SIG-M5 treated with dmso at 0.1 percent for 504 hours (cell line): ENCODE measurements at regions not wholly inside any gene's neighbourhood (a gene's known extent, or its start where the extent isn't known, plus 50 kb on each side); places are given as distances from the start of the nearest gene placed in this dataset.
"Not testable (repeated sequence)": the region's sequence is repeated elsewhere in the genome, so short reads cannot be mapped to it uniquely, and the experiment has no call there.

Experiments used
- DNase-seq: peaks from one replicate; lab custom pipeline; 2025; ENCODE audit not compliant: unreplicated experiment; lab: John Stamatoyannopoulos, UW

GRCh38 chr17:33560871-33561270 lies 267.8 kb upstream of the ASIC2 start:
- DNase-seq, result no peak

GRCh38 chr17:33561569-33562334 lies 268.7 kb upstream of the ASIC2 start:
- DNase-seq, result no peak

GRCh38 chr17:33562792-33563191 lies 269.7 kb upstream of the ASIC2 start:
- no peak for DNase-seq

- no peak for DNase-seq
Observed at GRCh38 chr17:33564146-33564545, 271.1 kb upstream of the ASIC2 start.

GRCh38 chr17:33567223-33567622 lies 274.1 kb upstream of the ASIC2 start:
- no peak for DNase-seq

GRCh38 chr17:33572615-33573014 lies 279.5 kb upstream of the ASIC2 start:
- no peak for DNase-seq

- no peak for DNase-seq
Observed at GRCh38 chr17:33574942-33575445, 281.9 kb upstream of the ASIC2 start.

GRCh38 chr17:33579740-33580139 lies 286.6 kb upstream of the ASIC2 start:
- not testable (repeated sequence) for DNase-seq

GRCh38 chr17:33580215-33580614 lies 287.1 kb upstream of the ASIC2 start:
- DNase-seq, result no peak

GRCh38 chr17:33582661-33583060 lies 289.6 kb upstream of the ASIC2 start:
- DNase-seq, result no peak

GRCh38 chr17:33583518-33584417 lies 290.7 kb upstream of the ASIC2 start:
- no peak for DNase-seq

- no peak for DNase-seq
Observed at GRCh38 chr17:33593991-33594390, 300.9 kb upstream of the ASIC2 start.

GRCh38 chr17:33595828-33596227 lies 302.7 kb upstream of the ASIC2 start:
- no peak for DNase-seq

GRCh38 chr17:33596899-33597298 lies 303.8 kb upstream of the ASIC2 start:
- DNase-seq, result no peak

GRCh38 chr17:33598797-33599196 lies 305.7 kb upstream of the ASIC2 start:
- no peak for DNase-seq

GRCh38 chr17:33602981-33603380 lies 309.9 kb upstream of the ASIC2 start:
- DNase-seq, result no peak

- DNase-seq, result no peak
Observed at GRCh38 chr17:33603789-33604188, 310.7 kb upstream of the ASIC2 start.

GRCh38 chr17:33611532-33611931 lies 318.4 kb upstream of the ASIC2 start:
- DNase-seq, result no peak

GRCh38 chr17:33615861-33616260 lies 322.8 kb upstream of the ASIC2 start:
- no peak for DNase-seq

- no peak for DNase-seq
Observed at GRCh38 chr17:33623841-33624240, 330.7 kb upstream of the ASIC2 start.

GRCh38 chr17:33628500-33629346 lies 335.6 kb upstream of the ASIC2 start:
- DNase-seq, result no peak
